ENCODE measurements at regions not wholly inside any gene's neighbourhood (a gene's known extent, or its start where the extent isn't known, plus 50 kb on each side); places are given as distances from the start of the nearest gene placed in this dataset.
"Not testable (repeated sequence)": the region's sequence is repeated elsewhere in the genome, so short reads cannot be mapped to it uniquely, and the experiment has no call there.

DNA sequence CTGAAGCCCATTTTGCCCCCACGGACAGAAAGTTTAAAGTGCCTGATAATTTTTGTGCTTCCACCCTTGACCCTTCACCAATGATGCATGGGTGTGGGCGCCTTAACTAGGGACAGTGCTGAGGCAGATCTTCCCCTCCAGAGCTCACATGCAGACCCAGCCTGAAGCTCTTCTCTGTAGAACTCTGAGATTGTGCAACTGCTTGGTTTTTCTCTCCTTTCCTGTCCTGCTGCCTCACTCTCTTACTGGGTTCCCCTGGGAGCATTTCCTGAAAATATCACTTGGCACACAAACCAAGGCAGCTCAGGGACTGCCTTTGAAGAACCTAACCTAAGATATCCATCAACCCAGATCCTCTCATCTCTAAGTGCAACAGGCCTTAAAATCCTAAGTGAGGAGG lies 220.3 kb upstream of the STT3B start:
- Histone ChIP-seq H3K9me3 (no peaks in the 10 kb centered on the region), H3K36me3 (no peaks in the 10 kb centered on the region), H3K4me3 (no peak overlapping the region), H3K27ac (no peak overlapping the region), H3K27me3 (no peaks in the 10 kb centered on the region), H3K4me1 (no peaks in the 10 kb centered on the region)
- intact Hi-C loops (cut with DNase I) = no loop called here
- TF ChIP-seq, protein P1, sequence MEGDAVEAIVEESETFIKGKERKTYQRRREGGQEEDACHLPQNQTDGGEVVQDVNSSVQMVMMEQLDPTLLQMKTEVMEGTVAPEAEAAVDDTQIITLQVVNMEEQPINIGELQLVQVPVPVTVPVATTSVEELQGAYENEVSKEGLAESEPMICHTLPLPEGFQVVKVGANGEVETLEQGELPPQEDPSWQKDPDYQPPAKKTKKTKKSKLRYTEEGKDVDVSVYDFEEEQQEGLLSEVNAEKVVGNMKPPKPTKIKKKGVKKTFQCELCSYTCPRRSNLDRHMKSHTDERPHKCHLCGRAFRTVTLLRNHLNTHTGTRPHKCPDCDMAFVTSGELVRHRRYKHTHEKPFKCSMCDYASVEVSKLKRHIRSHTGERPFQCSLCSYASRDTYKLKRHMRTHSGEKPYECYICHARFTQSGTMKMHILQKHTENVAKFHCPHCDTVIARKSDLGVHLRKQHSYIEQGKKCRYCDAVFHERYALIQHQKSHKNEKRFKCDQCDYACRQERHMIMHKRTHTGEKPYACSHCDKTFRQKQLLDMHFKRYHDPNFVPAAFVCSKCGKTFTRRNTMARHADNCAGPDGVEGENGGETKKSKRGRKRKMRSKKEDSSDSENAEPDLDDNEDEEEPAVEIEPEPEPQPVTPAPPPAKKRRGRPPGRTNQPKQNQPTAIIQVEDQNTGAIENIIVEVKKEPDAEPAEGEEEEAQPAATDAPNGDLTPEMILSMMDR (IDR thresholded peaks at IDR 0.05) = no peak
- TF ChIP-seq POLR2A (IDR thresholded peaks at IDR 0.05) = no peak
- no peak for TF ChIP-seq POLR2AphosphoS5 (IDR thresholded peaks at IDR 0.05; ENCODE audit: insufficient read depth in 1 of 2, low read depth in 1 of 2)
- DNase-seq (ENCODE audit: extremely low spot score in 2 of 2) = no peak

DNA sequence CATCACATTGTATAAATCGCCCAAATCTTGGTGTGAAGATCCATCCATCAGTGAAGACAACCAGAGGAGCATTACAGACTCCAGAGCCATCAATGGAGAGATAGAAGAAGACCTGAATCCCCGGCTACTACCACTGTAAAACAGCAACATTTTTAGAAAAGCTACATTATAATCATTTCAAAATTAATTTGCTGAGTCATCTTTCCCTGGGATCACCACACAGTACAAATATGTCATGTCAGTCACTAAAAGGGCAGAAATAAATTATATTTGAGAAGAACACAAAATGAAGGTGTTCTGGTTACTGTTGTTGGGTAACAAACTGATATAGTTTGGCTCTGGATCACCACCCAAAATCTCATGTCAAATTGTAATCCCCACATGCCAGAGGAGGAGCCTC lies 218.5 kb upstream of the STT3B start:
- TF ChIP-seq, protein P1 (IDR thresholded peaks at IDR 0.05) = no peak
- TF ChIP-seq POLR2AphosphoS5 (IDR thresholded peaks at IDR 0.05; ENCODE audit: insufficient read depth in 1 of 2, low read depth in 1 of 2) (no peak), POLR2A (IDR thresholded peaks at IDR 0.05) (no peak)
- H3K4me3 ChIP-seq = no peak overlapping the region
- intact Hi-C loops (cut with DNase I) = no loop called here
- H3K27ac ChIP-seq = no peak overlapping the region
- no peaks in the 10 kb centered on the region for H3K9me3 ChIP-seq
- H3K27me3 ChIP-seq = no peaks in the 10 kb centered on the region
- H3K4me1 ChIP-seq = no peaks in the 10 kb centered on the region
- no peak for DNase-seq (ENCODE audit: extremely low spot score in 2 of 2)
- H3K36me3 ChIP-seq = no peaks in the 10 kb centered on the region

DNA sequence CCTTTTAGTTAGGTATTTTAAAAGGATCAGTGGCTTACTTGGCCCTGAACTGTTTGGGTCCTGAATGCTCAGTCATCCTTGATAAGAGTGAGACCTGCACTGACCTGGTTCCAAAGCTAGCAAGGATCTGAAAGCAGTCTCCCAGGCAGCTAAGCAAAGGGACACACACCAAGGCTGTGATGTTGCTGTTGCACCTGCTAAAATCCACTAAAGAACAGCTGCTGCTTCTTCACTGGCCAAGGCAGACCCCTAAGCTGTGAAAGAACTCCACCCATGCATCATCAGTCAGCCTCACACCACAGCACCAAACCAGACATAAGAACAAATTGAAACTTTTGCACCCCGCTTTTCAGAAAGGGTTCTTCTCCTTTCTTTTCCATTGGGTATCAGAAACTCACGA lies 213.4 kb upstream of the STT3B start:
- H3K36me3 ChIP-seq = no peaks in the 10 kb centered on the region
- no peak overlapping the region for H3K4me3 ChIP-seq
- H3K27ac ChIP-seq = no peak overlapping the region
- H3K4me1 ChIP-seq = no peaks in the 10 kb centered on the region
- no peak for DNase-seq (ENCODE audit: extremely low spot score in 2 of 2)
- no peaks in the 10 kb centered on the region for H3K9me3 ChIP-seq
- no peaks in the 10 kb centered on the region for H3K27me3 ChIP-seq
- intact Hi-C loops (cut with DNase I) = no loop called here
- no peak for TF ChIP-seq POLR2AphosphoS5 (IDR thresholded peaks at IDR 0.05; ENCODE audit: insufficient read depth in 1 of 2, low read depth in 1 of 2)
- TF ChIP-seq POLR2A (IDR thresholded peaks at IDR 0.05) = no peak
- TF ChIP-seq, protein P1 (IDR thresholded peaks at IDR 0.05) = no peak

DNA sequence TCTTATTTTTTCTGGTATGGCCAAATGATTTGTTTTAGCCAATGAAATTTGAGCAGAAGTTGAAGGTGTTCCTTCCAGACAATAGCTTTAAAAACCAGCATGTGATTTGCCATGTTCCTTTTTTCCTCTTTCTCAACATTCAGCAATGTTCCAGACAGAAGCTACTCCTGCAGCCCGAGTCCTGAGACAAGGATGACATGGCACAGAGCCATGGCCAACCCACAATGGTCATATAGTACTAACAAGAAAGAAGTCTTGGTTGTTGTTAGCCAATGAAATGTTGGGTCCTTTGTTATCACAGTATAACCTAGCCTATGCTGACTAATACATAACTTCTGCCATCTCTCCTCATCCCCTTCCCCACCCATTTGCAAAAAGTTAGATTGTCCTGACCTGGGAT lies 211.1 kb upstream of the STT3B start:
- Histone ChIP-seq H3K36me3 (no peaks in the 10 kb centered on the region), H3K4me3 (no peak overlapping the region), H3K27ac (no peak overlapping the region), H3K27me3 (no peaks in the 10 kb centered on the region), H3K9me3 (no peaks in the 10 kb centered on the region), H3K4me1 (no peaks in the 10 kb centered on the region)
- intact Hi-C loops (cut with DNase I) = no loop called here
- no peak for DNase-seq (ENCODE audit: extremely low spot score in 2 of 2)
- TF ChIP-seq POLR2AphosphoS5 (IDR thresholded peaks at IDR 0.05; ENCODE audit: insufficient read depth in 1 of 2, low read depth in 1 of 2) (no peak), POLR2A (IDR thresholded peaks at IDR 0.05) (no peak)
- TF ChIP-seq, protein P1 (IDR thresholded peaks at IDR 0.05) = no peak

DNA sequence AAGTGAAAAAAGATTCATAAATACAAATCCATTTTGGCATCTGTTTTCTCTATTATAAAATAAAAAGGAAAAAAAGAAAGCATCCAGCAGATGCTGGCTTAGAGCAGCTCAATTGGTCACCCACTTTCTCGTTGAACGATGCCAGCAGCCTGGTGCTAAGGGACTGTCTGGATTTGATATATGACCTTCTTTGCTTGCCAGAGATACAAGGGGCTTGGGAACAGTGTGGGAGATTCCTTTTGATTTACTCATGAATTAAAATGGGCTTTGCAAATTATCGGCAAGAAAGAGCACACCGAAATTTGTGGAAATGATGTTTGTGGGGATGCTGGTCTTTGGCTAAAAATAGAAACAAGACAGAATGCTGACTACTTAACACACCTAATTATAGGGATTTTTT lies 210.3 kb upstream of the STT3B start:
- no peak overlapping the region for H3K4me3 ChIP-seq
- TF ChIP-seq POLR2A (IDR thresholded peaks at IDR 0.05) (no peak), POLR2AphosphoS5 (IDR thresholded peaks at IDR 0.05; ENCODE audit: insufficient read depth in 1 of 2, low read depth in 1 of 2) (no peak)
- TF ChIP-seq, protein P1 (IDR thresholded peaks at IDR 0.05) = no peak
- H3K9me3 ChIP-seq = no peaks in the 10 kb centered on the region
- no peaks in the 10 kb centered on the region for H3K36me3 ChIP-seq
- H3K27me3 ChIP-seq = no peaks in the 10 kb centered on the region
- DNase-seq (ENCODE audit: extremely low spot score in 2 of 2) = no peak
- no peak overlapping the region for H3K27ac ChIP-seq
- no peaks in the 10 kb centered on the region for H3K4me1 ChIP-seq
- intact Hi-C loops (cut with DNase I) = no loop called here

DNA sequence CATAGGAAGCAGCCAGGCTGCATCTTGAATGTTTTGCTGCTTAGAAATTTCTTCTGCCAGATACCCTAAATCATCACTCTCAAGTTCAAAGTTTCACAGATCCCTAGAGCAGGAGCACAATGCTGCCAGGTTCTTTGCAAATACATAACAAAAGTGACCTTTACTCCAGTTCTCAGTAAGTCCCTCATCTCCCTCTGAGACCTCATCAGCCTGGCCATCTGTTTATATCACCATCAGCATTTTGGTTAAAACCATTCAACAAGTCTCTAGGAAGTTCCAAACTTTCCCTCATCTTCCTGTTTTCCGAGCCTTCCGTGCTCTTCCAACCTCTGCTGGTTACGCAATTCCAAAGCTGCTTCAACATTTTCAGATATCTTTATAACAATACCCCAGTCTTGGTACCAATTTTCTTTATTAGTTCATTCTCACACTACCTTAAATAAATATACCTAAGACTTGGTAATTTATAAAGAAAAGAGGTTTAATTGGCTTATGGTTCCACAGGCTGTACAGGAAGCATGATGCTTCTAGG lies 204.8 kb upstream of the STT3B start:
- intact Hi-C loops (cut with DNase I); H3K27ac ChIP-seq; H3K9me3 ChIP-seq; H3K4me1 ChIP-seq; H3K36me3 ChIP-seq; H3K4me3 ChIP-seq; H3K27me3 ChIP-seq; DNase-seq (ENCODE audit: extremely low spot score in 2 of 2): not testable (repeated sequence)

Data from vagina (tissue), 2 donors.